H9 (cell line): ENCODE measurements at regions not wholly inside any gene's neighbourhood (a gene's known extent, or its start where the extent isn't known, plus 50 kb on each side); places are given as distances from the start of the nearest gene placed in this dataset.

Experiments used
- DNase-seq: peaks from one replicate; pipeline ENCODE4 v3.0.0-alpha.2; 2017
- H2AFZ ChIP-seq: one replicate; pipeline ENCODE4 v1.6.1; 2013; ENCODE audit warnings: mild to moderate bottlenecking, low read length, control low read depth, moderate library complexity
- H2AK5ac ChIP-seq: 2 replicates; pipeline ENCODE4 v1.6.1; 2013; ENCODE audit warnings: low read length, control low read depth, mixed read lengths; ENCODE audit not compliant: insufficient read length
- H2BK120ac ChIP-seq: one replicate; pipeline ENCODE4 v1.6.1; 2013; ENCODE audit warnings: low read depth, mild to moderate bottlenecking, low read length, control low read depth, inconsistent platforms; ENCODE audit not compliant: poor library complexity, severe bottlenecking
- H2BK12ac ChIP-seq: 2 replicates; pipeline ENCODE4 v1.6.1; 2013; ENCODE audit warnings: low read length, control low read depth, mixed read lengths, low read depth; ENCODE audit not compliant: insufficient read length
- H2BK15ac ChIP-seq: 2 replicates; pipeline ENCODE4 v1.6.1; 2013; ENCODE audit warnings: low read depth, low read length, control low read depth
- H2BK20ac ChIP-seq: one replicate; pipeline ENCODE4 v1.6.1; 2013; ENCODE audit warnings: low read depth, mild to moderate bottlenecking, low read length, control low read depth, inconsistent platforms; ENCODE audit not compliant: poor library complexity, severe bottlenecking
- H2BK5ac ChIP-seq: 2 replicates; pipeline ENCODE4 v1.6.1; 2013; ENCODE audit warnings: low read length, control low read depth, mixed read lengths; ENCODE audit not compliant: insufficient read length
- H3K14ac ChIP-seq: 2 replicates; pipeline ENCODE4 v1.6.1; 2013; ENCODE audit warnings: low read length, control low read depth; ENCODE audit not compliant: insufficient read depth
- H3K18ac ChIP-seq: 2 replicates; pipeline ENCODE4 v1.6.1; 2013; ENCODE audit warnings: low read depth, mild to moderate bottlenecking, mixed read lengths, low read length, control low read depth; ENCODE audit not compliant: insufficient read length
- H3K23ac ChIP-seq: 2 replicates; pipeline ENCODE4 v1.6.1; 2013; ENCODE audit warnings: low read length, control low read depth, mixed read lengths, low read depth; ENCODE audit not compliant: insufficient read length
- H3K23me2 ChIP-seq: 2 replicates; pipeline ENCODE4 v1.6.1; 2013; ENCODE audit warnings: low read depth, mild to moderate bottlenecking, mixed read lengths, low read length, control low read depth; ENCODE audit not compliant: insufficient read length, poor library complexity, severe bottlenecking
- H3K27ac ChIP-seq: 2 replicates; pipeline ENCODE4 v1.5.1; 2013; ENCODE audit warnings: low read length, control low read depth, mixed read lengths, low read depth; ENCODE audit not compliant: insufficient read length
- H3K27me3 ChIP-seq: 2 replicates; pipeline ENCODE4 v1.6.1; 2013; ENCODE audit warnings: low read length, control low read depth, inconsistent platforms; ENCODE audit not compliant: insufficient read depth
- H3K4ac ChIP-seq: 2 replicates; pipeline ENCODE4 v1.6.1; 2013; ENCODE audit warnings: low read depth, mild to moderate bottlenecking, control low read depth, inconsistent platforms, low read length, moderate library complexity
- H3K4me1 ChIP-seq: 2 replicates; pipeline ENCODE4 v1.6.1; 2013; ENCODE audit warnings: low read length, control low read depth, inconsistent platforms; ENCODE audit not compliant: insufficient read depth
- H3K4me2 ChIP-seq: 2 replicates; pipeline ENCODE4 v1.6.1; 2013; ENCODE audit warnings: low read length, control low read depth, mixed read lengths; ENCODE audit not compliant: insufficient read length, insufficient read depth
- H3K56ac ChIP-seq: 2 replicates; pipeline ENCODE4 v1.6.1; 2013; ENCODE audit warnings: low read depth, mild to moderate bottlenecking, mixed read lengths, low read length, control low read depth; ENCODE audit not compliant: insufficient read length
- H3K79me1 ChIP-seq: 2 replicates; pipeline ENCODE4 v1.6.1; 2013; ENCODE audit warnings: low read depth, mild to moderate bottlenecking, moderate library complexity, low read length, control low read depth, inconsistent platforms; ENCODE audit not compliant: insufficient read depth, poor library complexity, severe bottlenecking
- H3K79me2 ChIP-seq: 2 replicates; pipeline ENCODE4 v1.6.1; 2013; ENCODE audit warnings: low read length, control low read depth, inconsistent platforms; ENCODE audit not compliant: insufficient read depth
- H3K9ac ChIP-seq: 2 replicates; pipeline ENCODE4 v1.6.1; 2013; ENCODE audit warnings: low read length, control low read depth, mixed read lengths; ENCODE audit not compliant: insufficient read length; ENCODE audit errors: extremely low read depth
- H3K9me3 ChIP-seq: one replicate; pipeline ENCODE4 v1.6.1; 2013; ENCODE audit warnings: low read depth, low read length, inconsistent platforms; ENCODE audit not compliant: control insufficient read depth
- H3T11ph ChIP-seq: one replicate; pipeline ENCODE4 v1.6.1; 2013; ENCODE audit warnings: mild to moderate bottlenecking, low read length, control low read depth, inconsistent platforms
- H4K20me1 ChIP-seq: one replicate; pipeline ENCODE4 v1.6.1; 2013; ENCODE audit not compliant: control insufficient read depth, insufficient read length, insufficient read depth
- H4K5ac ChIP-seq: 2 replicates; pipeline ENCODE4 v1.6.1; 2013; ENCODE audit warnings: low read depth, mild to moderate bottlenecking, mixed read lengths, low read length, control low read depth; ENCODE audit not compliant: insufficient read length
- H4K8ac ChIP-seq: replicated peaks from 2 replicates; pipeline ENCODE4 v1.6.1; 2013; ENCODE audit warnings: low read length, control low read depth, mixed read lengths, low read depth; ENCODE audit not compliant: insufficient read length
- H4K91ac ChIP-seq: 2 replicates; pipeline ENCODE4 v1.6.1; 2013; ENCODE audit warnings: low read depth, mild to moderate bottlenecking, moderate library complexity, mixed read lengths, low read length, control low read depth; ENCODE audit not compliant: insufficient read length
- H3K27ac Mint-ChIP-seq, 3 experiments: 2 replicates in 2 of 3; 3 replicates in 1 of 3; pipeline ENCODE4 v1.8.0; 2020 to 2021; ENCODE audit warnings: mixed read lengths in 3 of 3, mild to moderate bottlenecking in 1 of 3, moderate library complexity in 1 of 3
- H3K27me3 Mint-ChIP-seq: 2 replicates; pipeline ENCODE4 v1.8.0; 2021; ENCODE audit warnings: low read depth, mild to moderate bottlenecking, moderate library complexity, mixed read lengths
- H3K36me3 Mint-ChIP-seq, 3 experiments: 2 replicates in 2 of 3; 3 replicates in 1 of 3; pipeline ENCODE4 v1.8.0; 2020 to 2021; ENCODE audit warnings: low read depth in 3 of 3, mixed read lengths in 3 of 3; ENCODE audit not compliant: insufficient read depth in 1 of 3
- H3K4me1 Mint-ChIP-seq, 2 experiments: 2 replicates each; pipeline ENCODE4 v1.8.0; 2020; ENCODE audit warnings: mixed read lengths in 2 of 2
- H3K4me3 Mint-ChIP-seq, 2 experiments: 2 replicates in 1 of 2; 3 replicates in 1 of 2; pipeline ENCODE4 v1.8.0; 2020 to 2021; ENCODE audit warnings: mild to moderate bottlenecking in 2 of 2, mixed read lengths in 2 of 2, moderate library complexity in 1 of 2
- H3K9me3 Mint-ChIP-seq, 2 experiments: 2 replicates in 1 of 2; 3 replicates in 1 of 2; pipeline ENCODE4 v1.8.0; 2020; ENCODE audit warnings: mild to moderate bottlenecking in 2 of 2, mixed read lengths in 2 of 2, moderate library complexity in 1 of 2
- WGBS: extraction: QIAGEN DNeasy Blood & Tissue Kit; methylation state at CpG from one replicate; pipeline ENCODE4 v1.1.7; 2013; ENCODE audit warnings: missing lambda C conversion rate, low lambda C conversion rate, mixed read lengths; ENCODE audit not compliant: insufficient read length; ENCODE audit errors: extremely low coverage; 5-methylcytosine and 5-hydroxymethylcytosine counted together
- TF ChIP-seq, protein P1 (sequence below): fragments of 200-600 bp; sonication (generic); conservative IDR thresholded peaks from 3 replicates; pipeline ENCODE4 v1.8.0; 2021; ENCODE audit warnings: antibody characterized with exemption, mild to moderate bottlenecking

- Histone ChIP-seq H3K27me3 (no peaks in the 10 kb centered on the region), H4K5ac (no peak overlapping the region), H3K56ac (no peak overlapping the region), H3K4me2 (no peak overlapping the region), H2AFZ (no peak overlapping the region), H3K79me1 (no peaks in the 10 kb centered on the region), H2BK15ac (no peak overlapping the region), H3K79me2 (no peaks in the 10 kb centered on the region), H4K20me1 (no peaks in the 10 kb centered on the region), H4K91ac (no peak overlapping the region), H3K4me1 (peaks cover 5% of the 10 kb centered on the region; the same call in 1 of the 2 replicates), H2BK120ac (no peak overlapping the region), H2BK5ac (no peak overlapping the region), H3K18ac (no peak overlapping the region), H3K23me2 (no peaks in the 10 kb centered on the region), H3K27ac (no peak overlapping the region), H4K8ac (no peak overlapping the region), H3K4ac (no peak overlapping the region), H3K14ac (no peak overlapping the region), H2AK5ac (no peak overlapping the region), H3K9me3 (no peaks in the 10 kb centered on the region), H3K9ac (no peak overlapping the region), H3K23ac (no peak overlapping the region), H2BK12ac (no peak overlapping the region), H3T11ph (no peak overlapping the region), H2BK20ac (no peak overlapping the region)
- TF ChIP-seq, protein P1, sequence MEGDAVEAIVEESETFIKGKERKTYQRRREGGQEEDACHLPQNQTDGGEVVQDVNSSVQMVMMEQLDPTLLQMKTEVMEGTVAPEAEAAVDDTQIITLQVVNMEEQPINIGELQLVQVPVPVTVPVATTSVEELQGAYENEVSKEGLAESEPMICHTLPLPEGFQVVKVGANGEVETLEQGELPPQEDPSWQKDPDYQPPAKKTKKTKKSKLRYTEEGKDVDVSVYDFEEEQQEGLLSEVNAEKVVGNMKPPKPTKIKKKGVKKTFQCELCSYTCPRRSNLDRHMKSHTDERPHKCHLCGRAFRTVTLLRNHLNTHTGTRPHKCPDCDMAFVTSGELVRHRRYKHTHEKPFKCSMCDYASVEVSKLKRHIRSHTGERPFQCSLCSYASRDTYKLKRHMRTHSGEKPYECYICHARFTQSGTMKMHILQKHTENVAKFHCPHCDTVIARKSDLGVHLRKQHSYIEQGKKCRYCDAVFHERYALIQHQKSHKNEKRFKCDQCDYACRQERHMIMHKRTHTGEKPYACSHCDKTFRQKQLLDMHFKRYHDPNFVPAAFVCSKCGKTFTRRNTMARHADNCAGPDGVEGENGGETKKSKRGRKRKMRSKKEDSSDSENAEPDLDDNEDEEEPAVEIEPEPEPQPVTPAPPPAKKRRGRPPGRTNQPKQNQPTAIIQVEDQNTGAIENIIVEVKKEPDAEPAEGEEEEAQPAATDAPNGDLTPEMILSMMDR = no peak
- Mint-ChIP-seq H3K4me3 (no peak overlapping the region), H3K9me3 (no peaks in the 10 kb centered on the region), H3K27ac (no peak overlapping the region), H3K36me3 (no peaks in the 10 kb centered on the region), H3K27me3 (no peaks in the 10 kb centered on the region), H3K4me1 (peaks cover 18 to 23% of the 10 kb centered on the region in 2 experiments)
- DNase-seq = no peak
- WGBS = no CpG with 5 or more reads among the region's 2 CpGs
These were observed 321.2 kb upstream of the FANCL start for GRCh38 chr2:58562276-58562675.
